ENCODE measurements at regions not wholly inside any gene's neighbourhood (a gene's known extent, or its start where the extent isn't known, plus 50 kb on each side); places are given as distances from the start of the nearest gene placed in this dataset.

GRCh38 chr20:10949930-10950783 is 276.4 kb upstream of the JAG1 start:
- Histone ChIP-seq H3K9me3 (no peaks in the 10 kb centered on the region), H3K36me3 (no peaks in the 10 kb centered on the region), H3K27ac (no peak overlapping the region), H3K4me3 (no peak overlapping the region), H3K4me1 (peaks cover 0 to 46% (median 11%) of the 10 kb centered on the region in 3 donors), H3K27me3 (no peaks in the 10 kb centered on the region)
- intact Hi-C loops (cut with DNase I), result no loop called here
- no peak for DNase-seq
- WGBS, 2 donors, result 66 to 77% methylated on average over 5 of the region's 5 CpGs
- TF ChIP-seq POLR2A (IDR thresholded peaks at IDR 0.05) (no peak), CTCF (IDR thresholded peaks at IDR 0.05) (no peak)

- WGBS, 2 donors, result 35 to 37% methylated on average over 2 of the region's 2 CpGs
Measured at GRCh38 chr20:10951216-10951615, 277.4 kb upstream of the JAG1 start.

GRCh38 chr20:10951904-10952303 is 278.1 kb upstream of the JAG1 start:
- no peak for DNase-seq
- Histone ChIP-seq H3K9me3 (no peaks in the 10 kb centered on the region), H3K27ac (peak overlapping the region in 1 of 4 donors; percentile 26), H3K4me3 (no peak overlapping the region), H3K27me3 (no peaks in the 10 kb centered on the region), H3K4me1 (peaks cover 0 to 48% (median 11%) of the 10 kb centered on the region in 3 donors), H3K36me3 (no peaks in the 10 kb centered on the region)
- TF ChIP-seq POLR2A (IDR thresholded peaks at IDR 0.05) (no peak), CTCF (IDR thresholded peaks at IDR 0.05) (no peak)
- intact Hi-C loops (cut with DNase I), result no loop called here
- WGBS, 2 donors, result 58 to 62% methylated on average over 1 of the region's 1 CpG

More at GRCh38 chr20:10951216-10951615, 277.4 kb upstream of the JAG1 start:
- intact Hi-C loops (cut with DNase I), result no loop called here
- no peaks in the 10 kb centered on the region for H3K9me3 ChIP-seq
- DNase-seq, result no peak
- no peak overlapping the region for H3K4me3 ChIP-seq
- H3K36me3 ChIP-seq, result no peaks in the 10 kb centered on the region
- H3K27me3 ChIP-seq, result no peaks in the 10 kb centered on the region
- no peak for TF ChIP-seq CTCF (IDR thresholded peaks at IDR 0.05)
- no peak for TF ChIP-seq POLR2A (IDR thresholded peaks at IDR 0.05)
- H3K27ac ChIP-seq, result no peak overlapping the region
- H3K4me1 ChIP-seq, result peaks cover 0 to 48% (median 11%) of the 10 kb centered on the region in 3 donors

- DNase-seq, result no peak
- no peaks in the 10 kb centered on the region for H3K27me3 ChIP-seq
- H3K9me3 ChIP-seq, result no peaks in the 10 kb centered on the region
- intact Hi-C loops (cut with DNase I), result no loop called here
- H3K27ac ChIP-seq, result peak overlapping the region; percentile 45 to 77 (median 70)
- no peaks in the 10 kb centered on the region for H3K36me3 ChIP-seq
- H3K4me3 ChIP-seq, result no peak overlapping the region
- 27 to 42% methylated on average over 2 of the region's 2 CpGs for WGBS, 2 donors
- TF ChIP-seq CTCF (IDR thresholded peaks at IDR 0.05) (no peak), POLR2A (IDR thresholded peaks at IDR 0.05) (no peak)
- H3K4me1 ChIP-seq, result peaks cover 0 to 48% (median 11%) of the 10 kb centered on the region in 3 donors
Measured at GRCh38 chr20:10953437-10953836, 279.6 kb upstream of the JAG1 start.

- Histone ChIP-seq H3K4me1 (peaks cover 0 to 48% (median 11%) of the 10 kb centered on the region in 3 donors), H3K36me3 (no peaks in the 10 kb centered on the region), H3K27me3 (no peaks in the 10 kb centered on the region), H3K4me3 (no peak overlapping the region), H3K27ac (peak overlapping the region; percentile 45 to 77 (median 70)), H3K9me3 (no peaks in the 10 kb centered on the region)
- TF ChIP-seq CTCF (IDR thresholded peaks at IDR 0.05) (no peak), POLR2A (IDR thresholded peaks at IDR 0.05) (no peak)
- intact Hi-C loops (cut with DNase I), result no loop called here
- no peak for DNase-seq
- WGBS, 2 donors, result 38 to 39% methylated on average over 4 to 5 of the region's 6 CpGs
Measured at GRCh38 chr20:10954137-10954840, 280.5 kb upstream of the JAG1 start.
